D721Med (cell line): ENCODE measurements at regions not wholly inside any gene's neighbourhood (a gene's known extent, or its start where the extent isn't known, plus 50 kb on each side); places are given as distances from the start of the nearest gene placed in this dataset.

Source experiments
- DNase-seq: peaks from one replicate; pipeline ENCODE4 v3.0.0; 2011; ENCODE audit warnings: low spot score; ENCODE audit not compliant: insufficient read length
- FAIRE-seq: peaks from 2 replicates; lab custom pipeline; 2011; peaks lifted over from hg19 to GRCh38; lab: Jason Lieb, UNC
- CTCF ChIP-seq: IDR thresholded peaks from 2 replicates; pipeline ENCODE4 v1.5.1; 2012; ENCODE audit warnings: mild to moderate bottlenecking, control low read depth; ENCODE audit not compliant: insufficient read depth; ENCODE audit errors: missing control alignments

- DNase-seq (no peak), FAIRE-seq (no peak)
- no peak for TF ChIP-seq CTCF
Observed at GRCh38 chr20:56808732-56809131, 179.6 kb downstream of the TFAP2C start.

- TF ChIP-seq CTCF = no peak
- DNase-seq (no peak), FAIRE-seq (no peak)
Observed at GRCh38 chr20:56809668-56810067, 180.6 kb downstream of the TFAP2C start.

DNA sequence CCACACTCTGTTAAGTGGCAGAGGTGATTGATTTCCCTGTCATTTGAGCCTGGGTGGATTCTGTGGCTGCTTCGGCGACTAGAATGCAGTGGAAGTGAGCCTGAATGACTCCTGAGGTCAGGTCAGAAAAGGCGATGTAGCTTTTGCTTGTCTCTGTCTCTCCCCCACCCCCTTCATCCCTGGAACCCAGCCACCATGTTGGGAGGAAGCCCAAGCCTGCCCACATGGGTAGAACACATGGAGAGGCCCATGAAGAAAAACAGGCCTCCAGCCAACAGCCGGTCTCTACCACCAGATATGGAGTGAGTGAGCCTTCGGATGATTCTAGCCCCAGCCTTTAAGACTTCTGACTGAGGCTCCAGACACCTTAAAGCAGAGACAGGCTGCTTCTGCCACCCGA lies 181.0 kb downstream of the TFAP2C start:
- TF ChIP-seq CTCF = no peak
- FAIRE-seq = no peak
- DNase-seq = no peak

DNA sequence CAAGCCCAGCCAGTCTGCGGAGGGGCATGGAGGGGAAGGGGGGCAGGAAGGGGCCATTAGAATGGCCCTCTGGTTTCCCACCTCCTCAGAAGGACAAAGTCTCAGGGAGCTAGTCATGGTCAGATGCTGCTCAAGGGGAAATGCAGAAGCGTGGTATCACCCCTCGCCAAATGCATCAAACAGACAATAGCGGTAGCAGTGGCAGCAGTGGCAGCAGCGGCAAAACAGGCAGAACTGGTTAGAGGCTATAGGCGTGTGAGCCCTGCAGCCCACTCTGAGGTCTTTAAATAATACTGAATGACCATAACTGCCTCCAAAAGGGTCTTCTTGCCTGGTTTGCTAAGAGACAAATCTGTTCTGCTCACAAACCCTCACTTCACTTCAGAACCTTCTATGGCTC lies 186.7 kb downstream of the TFAP2C start:
- DNase-seq = no peak
- FAIRE-seq = no peak
- TF ChIP-seq CTCF = no peak

DNA sequence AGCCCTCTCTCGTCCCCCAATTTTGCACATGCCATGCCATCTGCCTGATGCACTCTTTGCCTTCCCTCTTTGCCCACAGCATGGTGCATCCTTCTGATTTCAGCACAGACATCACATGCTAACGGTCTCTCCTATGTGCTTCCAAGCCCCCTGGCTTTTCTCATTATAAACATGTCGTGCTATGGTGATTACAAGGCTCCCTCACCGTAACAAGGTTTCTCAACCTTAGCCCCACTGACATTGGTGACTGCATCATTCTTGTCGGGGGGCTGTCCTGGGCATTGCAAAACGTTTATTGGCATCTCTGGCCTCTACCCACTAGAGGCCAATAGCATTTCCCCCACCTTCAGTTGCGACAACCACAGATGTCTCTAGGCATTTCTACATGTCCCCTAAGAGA lies 187.2 kb downstream of the TFAP2C start:
- FAIRE-seq (no peak), DNase-seq (no peak)
- TF ChIP-seq CTCF = no peak

GRCh38 chr20:56817780-56818675 lies 188.9 kb downstream of the TFAP2C start:
- no peak for TF ChIP-seq CTCF
- DNase-seq (no peak), FAIRE-seq (no peak)

- FAIRE-seq (no peak), DNase-seq (no peak)
- TF ChIP-seq CTCF = no peak
Observed at GRCh38 chr20:56820984-56821383, 191.9 kb downstream of the TFAP2C start.
